ENCODE measurements at regions not wholly inside any gene's neighbourhood (a gene's known extent, or its start where the extent isn't known, plus 50 kb on each side); places are given as distances from the start of the nearest gene placed in this dataset.
A peak's percentile ranks its signal among the peaks of the same experiment; 100 is the strongest.

DNA sequence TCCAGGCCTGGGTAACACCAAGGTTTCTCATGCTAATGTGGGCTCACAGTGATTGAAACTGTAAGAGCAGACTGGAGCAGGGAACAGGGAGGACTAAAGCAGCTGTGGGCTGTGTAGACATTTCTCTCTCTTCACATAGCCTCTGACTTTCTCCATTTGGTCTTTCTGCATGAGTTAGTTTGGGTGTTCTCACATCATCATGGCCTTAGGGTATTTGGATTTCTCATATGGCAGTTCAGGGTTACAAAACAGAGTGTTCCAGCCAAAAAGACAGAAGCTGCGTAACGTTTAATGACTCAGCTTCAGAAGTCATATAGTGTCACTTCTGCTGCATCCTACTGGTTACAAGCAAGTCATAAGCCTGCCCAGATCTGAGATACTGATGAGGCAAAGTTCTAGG is 52.0 kb upstream of the OSBPL8 start:
- DNase-seq (ENCODE audit: low spot score), result no peak

GRCh38 chr12:76614364-76614763 is 54.8 kb upstream of the OSBPL8 start:
- no peak for DNase-seq (ENCODE audit: low spot score)

DNA sequence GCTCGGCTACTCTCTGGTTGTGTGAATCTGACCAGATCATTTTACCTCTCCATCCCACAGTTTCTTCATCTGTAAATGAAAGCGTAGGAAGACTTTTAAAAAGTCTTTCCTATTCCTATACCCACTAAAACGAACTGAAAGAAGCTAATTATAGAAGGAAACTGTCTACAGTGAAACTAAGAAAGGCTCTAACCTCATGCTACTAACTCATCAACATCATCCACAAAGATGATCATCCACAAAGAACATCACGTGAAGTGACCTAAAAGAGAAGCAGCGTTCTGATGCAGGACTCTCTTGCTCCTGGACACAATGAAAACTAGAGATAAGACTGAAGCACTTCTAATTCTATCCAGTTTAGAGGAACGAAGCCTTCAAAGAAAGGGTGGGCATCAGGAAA is 58.5 kb upstream of the OSBPL8 start:
- no peak for DNase-seq (ENCODE audit: low spot score)

- peak; percentile 63 for DNase-seq (ENCODE audit: low spot score)
Measured at GRCh38 chr12:76621582-76622024, 62.0 kb upstream of the OSBPL8 start.

DNA sequence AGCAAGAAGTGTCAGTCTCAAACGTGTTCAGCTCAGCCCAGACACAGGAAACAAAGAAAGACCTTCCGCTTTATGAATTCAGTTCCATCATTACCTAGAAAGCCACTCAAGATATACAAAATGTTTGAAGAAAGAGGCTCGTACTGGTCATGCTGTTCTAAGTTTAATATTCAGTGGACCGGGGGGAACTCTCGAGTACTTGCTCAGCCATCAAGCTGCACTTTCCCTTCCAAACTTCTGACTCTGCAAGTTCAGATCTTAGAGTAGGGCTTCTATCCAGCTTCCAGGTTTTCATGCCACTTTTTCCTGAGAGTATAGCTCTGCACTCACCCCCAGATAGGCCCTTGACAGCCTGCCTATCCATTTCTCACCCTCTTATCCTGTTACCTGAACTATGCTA is 62.8 kb upstream of the OSBPL8 start:
- DNase-seq (ENCODE audit: low spot score), result no peak

- DNase-seq (ENCODE audit: low spot score), result no peak
Measured at GRCh38 chr12:76622915-76623314, 63.3 kb upstream of the OSBPL8 start.

GRCh38 chr12:76623931-76624330 is 64.4 kb upstream of the OSBPL8 start:
- no peak for DNase-seq (ENCODE audit: low spot score)

DNA sequence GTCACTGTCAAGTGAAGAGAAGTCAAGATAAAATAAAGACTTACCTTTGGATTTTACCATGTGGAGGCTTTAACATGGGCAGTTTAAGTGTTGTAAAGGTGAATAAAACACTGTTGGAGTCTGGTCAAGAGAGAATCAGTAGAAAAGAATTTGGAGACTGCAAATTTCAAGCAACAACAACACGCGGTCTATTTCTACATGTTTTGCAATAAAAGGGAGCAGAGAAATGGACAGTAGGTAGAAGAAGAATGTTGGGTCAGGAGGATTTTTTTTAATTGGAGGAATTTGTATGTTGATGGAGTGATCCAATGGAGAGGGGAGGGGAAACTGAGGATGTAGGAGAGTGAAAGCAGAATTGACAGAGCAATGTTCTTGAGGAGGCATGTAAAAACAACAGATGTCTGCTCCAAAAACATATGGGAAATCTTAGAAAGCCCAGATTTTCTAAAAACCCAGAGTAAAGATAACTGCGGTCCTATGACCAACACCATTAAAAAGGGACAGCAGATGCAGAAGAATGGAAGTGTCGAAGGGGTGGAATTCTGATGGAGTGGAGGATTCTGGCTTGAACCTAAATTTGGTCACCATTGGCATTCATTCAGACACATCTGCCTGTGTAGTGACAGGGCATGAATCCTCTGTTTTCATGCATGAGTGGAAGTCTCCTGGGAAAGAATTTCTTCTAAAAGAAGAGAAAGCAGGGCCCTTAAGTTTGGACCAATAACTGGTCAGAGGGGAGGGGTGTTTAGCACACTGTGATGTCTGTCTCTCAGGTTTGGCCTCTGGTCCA is 68.0 kb upstream of the OSBPL8 start:
- DNase-seq (ENCODE audit: low spot score), result no peak

- no peak for DNase-seq (ENCODE audit: low spot score)
Measured at GRCh38 chr12:76628745-76629144, 69.2 kb upstream of the OSBPL8 start.

DNA sequence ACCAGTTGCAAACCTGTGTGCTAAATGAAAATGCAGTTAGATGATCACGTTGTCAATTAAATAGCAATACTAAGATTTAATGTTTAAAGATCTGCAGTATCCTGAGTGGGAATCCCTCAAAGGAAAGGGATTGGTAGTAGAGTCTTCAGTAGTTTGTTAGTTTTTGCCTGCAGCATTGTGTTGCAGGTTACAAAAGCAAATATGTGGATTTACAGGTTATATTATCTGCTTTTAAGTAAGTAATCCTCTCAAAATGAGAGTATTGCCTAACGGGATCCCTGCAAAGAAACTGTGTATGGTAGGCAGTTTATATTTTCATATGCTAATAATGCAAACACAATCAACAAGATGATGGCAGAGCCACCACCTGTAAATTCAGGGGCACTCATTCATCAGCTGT is 72.2 kb upstream of the OSBPL8 start:
- DNase-seq (ENCODE audit: low spot score), result no peak

DNA sequence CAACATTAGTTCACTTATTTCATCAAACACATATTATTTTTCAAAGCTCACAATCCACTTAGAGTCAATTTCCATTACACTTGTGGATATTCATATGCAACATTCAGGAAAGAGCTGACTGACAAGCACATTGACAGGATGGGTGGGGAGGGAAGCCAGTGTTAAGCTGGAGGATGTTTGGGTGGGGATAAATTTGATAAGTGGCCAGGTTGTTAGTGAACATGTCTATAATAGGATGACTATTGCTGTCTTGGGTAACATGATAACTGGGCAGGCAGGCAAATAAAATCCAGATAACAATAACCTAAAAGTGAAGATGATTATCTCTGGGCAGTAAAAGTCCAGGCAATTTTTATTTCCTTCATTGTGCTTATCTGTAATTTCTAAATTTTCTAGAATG is 73.8 kb upstream of the OSBPL8 start:
- DNase-seq (ENCODE audit: low spot score), result no peak

DNA sequence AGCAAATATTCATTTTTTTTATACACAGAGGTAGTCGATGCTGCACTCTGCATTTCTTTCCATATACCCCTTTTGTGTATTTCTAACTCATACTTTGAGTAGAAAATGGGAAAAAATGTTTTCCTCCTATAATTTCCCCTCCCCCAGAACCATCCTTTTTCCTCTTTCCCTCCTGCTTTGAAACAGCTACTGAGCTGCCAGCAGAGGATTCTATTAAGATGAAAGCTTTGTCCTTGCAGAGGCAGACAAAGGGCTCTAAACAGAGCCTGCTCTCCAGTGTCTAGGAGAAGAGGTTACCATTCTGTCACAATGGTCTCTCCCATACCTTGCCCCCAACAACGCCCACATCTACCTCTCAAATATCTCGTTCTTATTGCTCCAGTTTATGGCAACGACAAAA is 74.6 kb upstream of the OSBPL8 start:
- DNase-seq (ENCODE audit: low spot score), result no peak

DNA sequence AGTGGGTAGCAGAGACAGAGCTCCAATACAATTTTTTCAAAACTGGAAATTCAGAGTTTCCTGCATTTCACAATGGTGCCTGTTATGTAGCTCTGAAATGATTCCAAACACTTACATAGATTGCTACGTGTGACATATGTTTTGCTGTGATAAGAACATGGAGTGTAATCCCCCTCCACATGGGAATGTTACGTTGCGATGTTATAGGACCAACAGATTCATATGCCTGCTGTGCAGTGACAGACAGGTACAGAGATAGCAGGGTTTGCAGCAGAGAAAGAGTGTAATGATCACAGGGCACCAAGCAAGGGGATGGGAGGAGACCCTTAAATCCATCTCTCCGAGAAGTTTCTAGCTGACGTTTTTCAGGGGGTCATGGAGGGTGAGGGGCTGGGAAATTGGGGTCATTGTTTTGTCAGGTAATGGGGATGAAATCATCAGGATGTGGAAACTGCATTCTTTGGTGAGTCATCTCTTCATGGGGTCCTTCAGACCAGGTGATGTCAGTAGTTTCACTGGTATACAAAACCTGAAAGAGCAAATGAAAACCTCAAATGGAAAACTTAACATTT is 76.6 kb upstream of the OSBPL8 start:
- DNase-seq (ENCODE audit: low spot score), result no peak

DNA sequence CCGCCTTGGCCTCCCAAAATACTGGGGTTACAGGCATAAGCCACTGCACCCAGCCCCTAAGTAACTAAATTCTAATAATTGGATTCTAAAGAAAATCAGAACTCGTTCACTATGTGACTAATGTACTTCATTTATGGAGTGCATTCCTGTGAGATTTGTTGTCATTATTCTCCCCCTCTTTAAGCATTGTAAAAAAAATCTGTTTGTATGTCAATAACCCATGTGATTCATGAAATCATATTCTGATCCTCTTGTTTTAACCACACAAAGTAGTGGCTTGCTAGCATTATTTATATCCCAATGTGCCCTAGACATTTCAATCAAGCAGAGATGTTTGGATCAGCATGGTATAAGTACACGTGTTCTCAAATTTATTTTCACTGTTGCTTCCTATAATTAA is 78.2 kb upstream of the OSBPL8 start:
- DNase-seq (ENCODE audit: low spot score), result no peak

- no peak for DNase-seq (ENCODE audit: low spot score)
Measured at GRCh38 chr12:76639646-76640045, 80.1 kb upstream of the OSBPL8 start.

- no peak for DNase-seq (ENCODE audit: low spot score)
Measured at GRCh38 chr12:76641073-76641472, 81.5 kb upstream of the OSBPL8 start.

DNA sequence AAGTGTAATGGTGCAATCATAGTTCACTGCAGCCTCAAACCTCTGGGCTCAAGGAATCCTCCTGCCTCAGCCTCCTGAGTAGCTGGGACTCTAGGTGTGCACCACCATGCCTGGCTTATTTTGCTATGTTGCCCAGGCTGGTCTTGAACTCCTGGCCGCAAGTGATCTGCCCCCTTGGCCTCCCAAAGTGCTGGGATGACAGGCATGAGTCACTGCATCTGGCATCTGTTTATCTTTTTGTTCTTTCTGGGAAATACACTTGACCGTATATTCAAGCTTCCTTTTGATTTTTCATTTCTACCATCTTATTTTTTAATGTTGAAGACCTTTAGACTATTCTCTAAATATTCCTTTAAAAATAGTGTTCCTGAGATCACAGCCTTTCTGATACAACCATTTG is 82.4 kb upstream of the OSBPL8 start:
- no peak for DNase-seq (ENCODE audit: low spot score)

DNA sequence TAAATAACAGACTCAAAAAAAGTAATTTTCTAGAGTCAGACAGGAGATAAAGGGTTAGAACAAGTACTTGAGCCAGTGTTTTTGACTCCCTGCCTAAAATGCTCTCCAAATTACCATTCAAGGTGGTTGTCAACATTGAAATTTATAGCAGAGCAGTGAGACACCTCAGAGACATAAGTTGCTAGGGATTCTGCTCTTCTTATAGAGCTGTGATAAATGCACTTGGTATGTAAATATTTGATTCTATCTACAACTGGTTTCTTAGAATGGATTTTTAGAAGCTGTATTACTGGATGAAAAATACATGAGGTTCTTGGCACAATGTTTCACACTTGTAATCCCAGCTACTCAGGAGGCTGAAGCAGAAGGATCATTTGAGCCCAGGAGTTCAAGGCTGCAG is 83.9 kb upstream of the OSBPL8 start:
- no peak for DNase-seq (ENCODE audit: low spot score)

DNA sequence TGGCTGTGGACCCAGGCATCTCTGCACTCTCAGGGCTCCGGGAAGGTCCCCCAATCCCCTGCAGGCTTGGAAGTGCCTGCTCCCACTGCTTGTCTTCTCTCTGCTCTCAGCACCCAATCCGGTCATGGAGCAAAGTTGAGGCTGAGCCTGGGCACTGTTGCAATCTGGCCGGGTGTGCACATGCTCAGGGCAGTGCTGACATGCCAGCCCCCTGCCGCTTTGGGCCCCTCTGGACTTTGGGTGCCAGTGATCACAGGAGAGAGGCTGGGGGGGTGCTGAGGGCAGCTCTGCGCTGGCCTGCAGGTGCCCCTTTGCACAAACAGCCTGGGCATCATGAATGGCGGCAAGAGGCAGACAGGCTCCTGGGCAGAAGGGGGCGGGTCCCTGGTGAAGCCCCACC is 85.4 kb upstream of the OSBPL8 start:
- DNase-seq (ENCODE audit: low spot score), result no peak

DNA sequence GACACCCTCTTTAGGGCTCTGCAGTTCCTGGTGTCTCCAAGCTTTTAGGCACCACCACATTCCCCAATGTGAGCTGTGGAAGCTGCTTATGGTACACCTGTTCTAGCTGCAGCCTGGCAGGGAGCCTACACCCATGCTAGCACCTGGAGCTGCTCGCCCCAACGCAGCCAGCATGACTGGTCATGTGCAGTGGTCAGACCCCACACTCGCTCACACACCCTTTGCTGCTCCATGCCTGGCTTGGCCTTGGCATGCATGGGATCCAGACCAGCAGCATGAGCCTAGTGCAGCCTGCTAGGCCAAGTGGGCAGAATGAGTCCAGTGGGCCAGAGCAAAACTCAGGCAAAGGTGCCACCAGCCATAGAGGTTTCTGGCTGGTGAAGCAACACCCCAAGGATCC is 86.4 kb upstream of the OSBPL8 start:
- DNase-seq (ENCODE audit: low spot score), result no peak

- no peak for DNase-seq (ENCODE audit: low spot score)
Measured at GRCh38 chr12:76646366-76646765, 86.8 kb upstream of the OSBPL8 start.

DNA sequence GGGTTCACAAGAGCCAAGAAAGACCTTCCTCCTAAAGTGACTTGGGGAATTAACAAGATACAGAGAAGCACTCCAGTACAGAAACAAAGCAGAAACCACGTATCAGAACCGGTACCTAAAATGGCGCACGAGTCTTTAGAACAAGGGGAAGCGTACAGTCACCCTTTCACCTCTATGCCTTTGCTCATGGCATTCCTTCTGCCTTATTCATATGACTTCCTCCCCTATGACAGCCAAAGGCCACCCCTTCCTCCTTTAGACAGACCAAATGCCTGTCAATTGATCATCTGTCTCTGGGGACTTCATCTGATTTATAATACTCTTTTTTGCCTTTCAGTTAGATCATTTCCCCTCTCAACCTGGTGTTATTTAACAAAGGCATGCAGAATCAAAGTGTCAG is 89.5 kb upstream of the OSBPL8 start:
- DNase-seq (ENCODE audit: low spot score), result no peak

GRCh38 chr12:76652402-76652801 is 92.8 kb upstream of the OSBPL8 start:
- DNase-seq (ENCODE audit: low spot score), result no peak

DNA sequence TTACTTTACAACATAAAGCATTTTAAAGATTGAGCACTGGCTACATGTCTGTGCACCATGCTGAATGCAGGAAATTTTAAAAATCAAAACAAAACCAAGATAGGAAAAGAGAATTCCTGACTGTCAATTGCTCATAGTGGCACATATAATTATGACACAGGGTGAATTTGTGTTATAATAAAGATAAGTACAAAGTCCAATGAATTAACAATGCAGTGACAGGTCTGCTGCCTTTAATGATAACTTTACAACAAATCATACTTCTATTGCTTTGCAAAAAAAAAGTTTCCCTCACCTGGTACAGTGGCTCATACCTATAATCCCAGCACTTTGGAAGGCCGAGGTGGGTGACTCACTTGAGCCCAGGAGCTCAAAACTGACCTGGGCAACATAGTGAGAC is 93.8 kb upstream of the OSBPL8 start:
- no peak for DNase-seq (ENCODE audit: low spot score)
